Stimulated activated CD4-positive, alpha-beta T cell treated with anti-CD3 and anti-CD28 coated beads, Interleukin-1b, Interleukin-23, amount 100 ng/mL, for 1 hour (primary cell): ENCODE measurements at regions not wholly inside any gene's neighbourhood (a gene's known extent, or its start where the extent isn't known, plus 50 kb on each side); places are given as distances from the start of the nearest gene placed in this dataset.

Experiments
- DNase-seq, 2 donors: peaks; one replicate each; pipeline ENCODE4 v3.0.0-alpha.2; 2020; ENCODE audit warnings: low read depth in 2 of 2

DNA sequence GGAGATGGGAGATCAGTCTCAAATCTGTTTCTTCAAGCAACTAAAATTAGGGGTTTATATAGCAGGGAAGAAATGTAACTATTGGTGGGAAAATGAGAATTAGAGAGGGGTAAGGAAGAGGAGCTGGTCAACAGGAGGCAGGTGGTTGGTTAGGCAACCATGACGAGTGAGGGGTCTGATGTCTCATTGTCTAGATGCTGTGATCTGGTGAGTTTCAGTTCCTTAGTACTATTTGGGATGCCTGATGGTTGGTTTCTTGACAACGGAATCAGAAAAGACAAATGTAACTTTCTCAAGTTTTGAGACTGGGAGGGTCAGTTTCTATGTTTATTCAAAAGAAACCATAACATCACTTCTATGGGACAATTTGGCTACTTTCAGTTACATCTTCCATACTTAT, 415.3 kb upstream of the C16orf82 start:
- no peak for DNase-seq

DNA sequence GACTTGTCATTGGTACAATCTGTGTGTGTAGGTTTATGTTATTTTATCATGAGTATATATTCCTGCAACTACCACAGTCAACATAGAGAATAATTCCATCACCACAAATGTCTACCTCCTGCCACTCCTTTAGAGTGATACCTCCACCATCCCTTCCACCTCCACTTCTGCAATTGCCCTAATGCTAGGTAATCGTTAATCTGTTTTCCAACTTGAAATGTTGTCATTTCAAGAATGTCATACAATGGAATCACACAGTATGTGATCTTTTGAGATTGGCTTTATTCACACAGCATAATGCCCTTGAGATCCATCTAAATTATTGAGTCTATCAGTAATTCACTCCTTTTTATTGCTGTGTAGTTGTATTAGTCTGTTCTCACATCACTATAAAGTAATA, 414.8 kb upstream of the C16orf82 start:
- DNase-seq, result no peak

DNA sequence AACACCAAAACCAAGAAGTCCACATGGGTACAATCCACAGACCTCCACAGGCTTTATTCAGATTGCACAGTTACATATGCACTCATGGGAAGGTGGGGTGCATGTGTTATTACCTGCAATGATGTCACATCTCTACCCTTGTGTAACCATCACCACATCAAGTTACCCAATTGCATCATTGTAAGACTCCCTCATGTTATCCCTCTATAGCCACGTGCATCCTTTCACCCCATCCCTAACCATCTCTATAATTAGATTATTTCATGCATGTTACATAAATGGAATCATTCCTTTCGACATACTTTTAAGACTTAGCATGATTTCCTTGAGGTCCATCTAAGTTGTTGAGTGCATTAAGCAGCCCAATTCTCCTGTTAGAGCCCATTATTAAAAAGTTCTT, 408.2 kb upstream of the C16orf82 start:
- no peak for DNase-seq

DNA sequence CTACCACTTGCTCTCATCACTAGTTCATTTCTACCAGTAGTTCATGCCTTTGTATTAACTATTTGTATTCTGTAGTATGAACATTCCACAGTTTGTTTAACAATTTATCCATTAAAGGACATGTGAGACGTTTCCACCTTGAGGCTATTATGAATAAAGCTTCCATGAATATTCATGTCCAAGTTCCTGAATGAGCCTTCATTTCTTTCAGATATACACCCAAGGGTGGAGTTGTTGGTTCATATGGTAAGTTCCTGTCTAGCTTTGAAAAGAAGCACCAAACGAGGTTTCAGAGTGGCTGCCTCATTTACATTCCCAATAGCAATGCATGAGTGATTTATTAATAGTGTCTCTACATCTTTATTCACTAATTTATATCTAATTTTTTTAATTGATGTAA, 407.8 kb upstream of the C16orf82 start:
- DNase-seq, result no peak

DNA sequence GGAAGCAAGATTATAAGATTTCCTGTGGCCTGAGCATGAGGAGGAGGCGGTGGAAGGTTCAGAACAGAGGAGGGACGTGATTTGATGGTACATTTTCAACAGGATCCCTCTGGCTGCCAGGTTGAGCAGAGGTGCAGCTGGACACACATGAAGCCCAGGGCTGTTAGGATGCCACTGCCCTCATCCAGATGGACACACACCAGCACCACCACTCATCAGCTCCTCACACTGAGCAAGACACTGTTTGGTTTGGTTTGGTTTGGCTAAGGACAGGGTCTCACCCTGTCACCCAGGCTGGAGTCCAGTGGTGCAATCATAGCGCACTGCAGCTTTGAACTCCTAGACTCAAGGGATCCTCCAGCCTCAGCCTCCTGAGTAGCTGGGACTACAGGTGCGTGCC, 402.6 kb upstream of the C16orf82 start:
- DNase-seq, result no peak

DNA sequence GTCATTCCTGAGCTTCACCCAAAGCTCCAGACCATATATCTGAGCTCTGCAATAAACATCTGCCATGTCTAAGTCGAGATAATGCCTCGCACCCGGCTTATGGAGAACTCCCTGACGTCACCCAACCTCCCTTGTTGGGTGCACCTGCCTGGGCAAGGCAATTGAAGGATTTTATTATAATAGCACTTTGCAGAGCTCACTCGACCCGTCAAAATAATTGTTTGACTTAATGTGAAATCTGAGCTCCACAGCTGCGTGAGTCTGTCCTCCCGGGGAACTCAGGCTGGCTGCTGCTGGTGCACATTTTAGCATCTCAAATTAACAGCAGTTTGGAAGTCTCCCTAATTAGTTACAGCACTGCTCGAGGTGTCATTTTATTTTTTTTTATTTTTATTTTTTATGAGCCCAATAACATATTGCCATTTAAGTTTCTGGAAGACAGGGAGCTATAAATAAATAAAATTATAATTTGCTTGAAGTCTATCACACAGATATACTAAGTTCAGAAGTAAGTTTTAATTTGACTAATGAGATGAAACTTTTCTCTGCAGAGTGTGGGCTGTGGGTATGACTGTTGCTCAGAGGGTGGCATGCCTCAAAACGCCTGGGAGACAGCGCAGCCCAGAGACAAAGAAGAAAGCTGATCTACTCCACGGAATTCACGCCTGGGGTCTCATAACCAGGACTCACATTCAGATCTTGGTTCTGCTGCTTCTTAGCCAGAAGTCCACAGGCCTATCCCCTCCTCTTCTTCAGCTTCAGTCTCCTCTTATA, 401.4 kb upstream of the C16orf82 start:
- DNase-seq, result no peak

DNA sequence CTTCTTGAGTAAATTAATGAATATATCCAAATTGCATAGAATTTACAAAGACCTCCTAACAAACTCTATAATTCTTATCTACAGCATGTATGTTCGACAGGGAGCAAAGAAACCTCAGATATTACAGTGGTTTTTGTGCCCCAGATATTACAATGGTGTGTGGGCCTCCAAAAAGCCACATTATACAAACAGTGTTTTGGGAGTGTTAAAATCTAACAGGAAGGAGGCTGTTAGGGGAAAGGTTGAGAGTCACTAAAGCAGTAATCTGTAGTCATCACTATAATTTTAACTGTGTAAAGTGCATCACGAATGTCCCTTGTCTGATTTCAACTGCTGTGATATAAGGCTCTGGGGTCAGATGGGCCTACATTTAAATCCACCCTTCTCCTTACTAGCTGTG, 400.2 kb upstream of the C16orf82 start:
- no peak for DNase-seq

DNA sequence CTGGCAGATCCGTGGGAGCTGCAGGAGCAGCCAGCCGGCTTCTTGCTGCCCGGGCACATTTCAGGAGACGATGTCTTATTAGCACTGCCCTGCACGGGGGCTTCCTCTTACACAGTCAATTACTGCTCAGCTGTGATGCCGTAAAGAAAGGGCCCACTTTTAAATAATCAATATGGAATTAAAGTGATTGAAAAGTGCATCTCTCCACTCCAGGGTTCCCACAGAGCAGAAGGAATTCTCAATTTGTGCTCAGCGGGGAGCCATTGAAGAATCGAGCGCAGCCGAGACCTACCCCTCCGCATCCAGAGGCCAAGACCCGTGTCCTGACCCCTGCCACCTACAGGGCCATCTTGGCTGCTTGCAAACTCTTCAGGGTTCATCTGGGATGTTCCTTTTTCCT, 399.4 kb upstream of the C16orf82 start:
- no peak for DNase-seq

DNA sequence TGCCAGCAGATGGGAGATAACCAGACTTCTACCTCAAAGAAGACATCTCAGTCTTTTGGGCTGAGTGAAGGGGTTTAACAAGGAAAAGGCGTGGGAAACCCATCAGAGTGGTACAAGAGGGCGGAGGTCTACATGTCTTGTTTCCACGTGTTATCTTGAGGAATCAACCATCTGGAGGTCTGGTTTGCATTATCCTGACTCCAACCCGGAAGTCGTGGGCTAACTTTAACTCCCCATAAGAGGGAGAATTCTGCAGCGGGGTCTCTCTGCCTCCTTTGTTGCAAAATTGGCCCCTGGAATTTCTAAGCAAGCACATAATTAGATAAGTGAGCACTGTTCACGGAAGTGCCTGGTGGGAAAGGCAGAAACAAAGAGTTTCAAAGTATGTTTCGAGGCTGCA, 398.7 kb upstream of the C16orf82 start:
- DNase-seq, result no peak

DNA sequence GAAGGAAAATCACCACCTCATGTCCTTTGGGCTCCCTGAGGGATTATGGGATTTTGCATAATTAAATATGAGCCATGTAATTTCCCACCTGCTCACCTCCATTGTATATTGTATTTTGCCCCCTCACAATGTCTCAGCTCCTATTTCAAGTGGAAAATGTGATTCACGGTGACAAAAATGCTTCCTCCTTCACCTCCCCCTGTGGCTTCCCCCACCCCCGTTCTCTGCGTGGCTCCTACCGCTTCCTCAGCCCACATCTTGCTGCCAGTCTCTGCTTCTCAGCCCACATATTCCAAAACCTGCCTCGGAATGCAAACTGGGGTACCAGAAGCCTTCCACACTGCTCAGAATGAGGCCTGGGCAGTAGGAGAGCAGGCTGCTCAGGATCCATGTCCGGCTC, 394.5 kb upstream of the C16orf82 start:
- DNase-seq, result peak in 1 of 2 donors; percentile 16

DNA sequence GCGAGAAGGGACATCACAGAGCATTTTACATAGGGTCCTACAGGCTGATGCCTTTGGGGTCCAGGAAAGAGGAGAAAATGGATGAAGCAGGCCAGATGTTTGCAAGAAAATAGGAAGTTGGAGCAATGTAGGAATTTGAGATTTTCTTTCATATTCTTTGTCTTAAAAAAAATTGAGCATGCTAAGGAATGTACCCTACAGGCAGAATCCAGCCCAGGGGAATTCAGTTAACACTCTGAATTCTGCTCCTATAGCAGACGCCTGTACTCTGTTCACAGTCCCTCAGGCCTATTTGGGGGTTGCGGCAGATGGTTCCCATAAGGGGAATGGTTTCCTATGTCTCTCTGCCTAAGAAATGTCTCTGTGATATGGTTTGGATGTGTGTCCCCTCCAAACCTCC, 393.7 kb upstream of the C16orf82 start:
- DNase-seq, result no peak

DNA sequence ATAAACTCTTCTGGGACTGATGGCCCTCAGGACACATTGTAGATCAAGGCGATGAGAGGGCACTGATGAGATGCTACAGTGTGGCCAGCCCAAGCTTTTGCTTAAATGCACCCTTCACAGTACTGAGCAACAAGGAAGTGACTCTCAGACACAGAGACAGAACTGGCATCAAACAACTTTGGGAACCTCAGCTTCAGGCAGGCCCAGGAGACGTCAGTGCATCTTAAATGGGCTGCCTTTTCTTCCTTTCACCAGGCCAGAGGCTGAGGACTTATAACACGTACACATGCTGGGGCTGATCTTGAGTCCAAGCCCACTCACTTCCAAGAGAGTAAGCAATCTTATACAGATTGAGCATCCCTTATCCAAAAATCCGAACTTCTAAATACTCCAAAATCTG, 386.1 kb upstream of the C16orf82 start:
- no peak for DNase-seq

DNA sequence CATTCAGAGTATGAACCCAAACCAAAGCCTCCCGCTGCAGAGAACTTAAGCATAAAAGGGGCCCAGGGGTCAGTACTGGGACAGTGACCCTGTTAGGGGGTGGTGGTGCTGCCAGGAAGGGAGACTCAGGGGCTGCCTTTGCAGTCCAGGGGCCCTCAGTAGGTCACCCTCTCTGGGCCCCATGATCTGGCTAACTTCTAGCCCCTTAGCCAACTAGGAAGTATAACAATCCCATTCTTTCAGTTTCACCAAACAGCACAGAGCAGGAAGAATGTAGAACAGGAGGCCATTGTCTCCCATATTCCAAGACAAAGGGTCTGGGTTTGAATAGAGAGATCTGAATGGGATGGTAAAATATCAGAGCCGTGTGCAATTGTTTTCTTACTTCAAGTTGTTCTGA, 378.6 kb upstream of the C16orf82 start:
- DNase-seq, result no peak

DNA sequence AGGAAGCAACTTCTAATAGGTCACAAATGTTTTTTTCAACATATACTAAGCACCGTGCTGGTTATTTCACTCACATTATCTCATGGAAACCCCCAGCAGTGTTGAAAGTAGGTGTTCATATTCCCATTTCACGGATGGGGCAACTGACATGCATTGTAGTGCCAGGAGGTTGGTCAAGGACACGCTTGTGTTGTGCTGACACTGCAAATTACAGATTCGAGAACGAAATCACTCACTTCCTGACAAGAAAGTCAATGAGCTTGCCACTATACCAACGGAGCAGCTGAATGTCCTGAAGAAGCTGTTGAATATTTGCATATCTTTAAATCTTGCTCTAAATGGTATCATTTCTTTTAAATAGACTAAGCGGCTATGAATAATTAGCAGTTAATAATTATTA, 378.0 kb upstream of the C16orf82 start:
- DNase-seq, result no peak

DNA sequence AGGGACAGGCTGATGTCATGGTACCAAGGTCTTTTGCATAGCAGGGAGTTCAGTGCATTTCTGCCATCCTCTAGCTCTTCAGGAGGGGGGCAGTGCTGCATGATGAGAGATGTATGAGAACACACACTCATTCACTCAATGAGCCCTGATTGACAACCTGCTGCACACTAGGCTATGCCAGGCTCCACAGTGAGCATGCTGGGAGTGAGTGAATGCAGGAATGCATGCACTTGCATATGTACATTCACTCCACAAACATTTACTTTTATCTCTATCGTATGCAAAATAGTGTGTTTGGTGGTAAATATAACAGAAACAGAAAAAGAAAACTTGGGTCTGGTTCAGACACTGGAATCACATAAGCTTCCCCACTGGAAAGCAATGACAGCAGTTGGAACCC, 374.1 kb upstream of the C16orf82 start:
- no peak for DNase-seq

DNA sequence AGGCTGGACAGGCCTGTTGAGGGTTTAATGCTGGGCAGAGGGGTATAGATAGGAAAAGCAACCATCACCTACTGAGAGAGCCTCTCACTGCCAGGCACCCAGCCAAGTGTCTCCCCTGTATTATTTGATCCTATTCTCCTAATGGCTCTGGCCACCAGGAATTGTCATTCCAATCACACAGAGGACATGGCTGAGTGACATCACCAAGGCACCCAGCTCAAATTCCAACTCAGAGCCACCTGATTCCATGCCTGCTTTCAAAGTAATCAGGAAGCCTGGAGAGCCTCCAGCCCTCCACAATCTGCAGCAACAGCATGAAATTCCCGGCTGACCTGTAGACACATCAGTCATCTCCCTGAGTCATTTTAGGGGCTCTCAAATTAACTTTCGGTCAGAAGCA, 368.9 kb upstream of the C16orf82 start:
- DNase-seq, result no peak

DNA sequence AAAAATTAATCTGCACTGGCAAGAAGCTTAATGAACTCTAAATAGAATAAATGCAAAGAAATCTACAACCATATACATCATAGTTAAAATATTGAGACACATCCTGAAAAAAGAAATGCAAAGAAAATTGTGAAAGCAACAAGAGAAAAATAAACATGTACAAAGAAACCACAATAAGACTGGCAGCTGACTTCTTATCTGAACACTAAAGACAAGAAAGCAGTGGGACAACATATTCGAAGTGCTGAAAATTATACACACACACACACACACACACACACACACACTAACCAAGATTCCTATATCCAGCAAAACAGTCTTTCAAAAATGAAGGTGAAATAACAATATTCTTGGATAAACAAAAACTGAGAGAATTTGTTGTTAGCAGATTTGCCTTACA, 366.5 kb upstream of the C16orf82 start:
- no peak for DNase-seq

DNA sequence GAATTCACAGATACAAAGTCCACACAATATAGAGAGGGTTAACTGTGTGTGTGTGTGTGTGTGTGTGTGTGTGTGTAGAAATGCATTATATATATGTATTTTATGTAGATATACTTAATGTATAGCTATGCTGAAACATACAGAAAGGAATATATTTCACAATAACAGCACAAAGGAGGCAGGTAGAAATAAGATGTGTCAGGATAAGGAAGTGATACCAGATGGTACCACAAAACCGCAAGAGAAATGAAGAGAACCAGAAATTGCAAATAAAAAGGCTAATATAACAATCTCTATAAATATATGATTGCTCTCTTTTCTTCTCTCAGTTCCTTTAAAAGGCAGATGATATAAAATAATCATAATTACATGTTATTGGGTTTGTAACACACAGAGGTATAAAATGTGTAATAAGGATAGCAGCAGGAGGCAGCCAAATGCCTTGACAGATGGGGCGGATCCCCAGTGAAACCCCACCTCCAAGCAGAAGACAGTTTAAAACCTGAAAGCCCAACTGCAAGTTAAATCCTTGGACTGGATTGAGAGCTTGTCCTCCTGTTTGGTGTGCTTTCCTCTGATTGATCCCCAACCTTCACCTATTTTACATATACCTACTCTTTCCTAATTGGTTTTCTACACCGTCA, 365.4 kb upstream of the C16orf82 start:
- no peak for DNase-seq

DNA sequence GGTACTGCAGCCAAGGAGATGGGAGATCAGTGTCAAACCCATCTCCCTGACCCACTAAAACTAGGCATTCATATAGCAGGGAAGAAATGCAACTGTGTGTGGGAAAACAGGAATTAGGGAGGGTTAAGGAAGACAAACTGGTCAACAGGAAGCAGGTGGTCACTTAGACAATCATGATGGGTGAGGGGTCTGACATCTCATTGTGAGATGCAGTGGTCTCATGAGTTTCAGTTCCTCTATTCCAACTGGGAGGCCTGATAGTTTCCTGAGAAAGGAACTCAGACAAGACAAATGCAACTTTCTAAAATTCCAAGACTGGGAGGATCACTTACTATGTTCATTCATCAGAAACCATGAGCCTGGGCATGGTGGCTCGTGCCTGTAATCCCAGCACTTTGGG, 361.4 kb upstream of the C16orf82 start:
- DNase-seq, result no peak

DNA sequence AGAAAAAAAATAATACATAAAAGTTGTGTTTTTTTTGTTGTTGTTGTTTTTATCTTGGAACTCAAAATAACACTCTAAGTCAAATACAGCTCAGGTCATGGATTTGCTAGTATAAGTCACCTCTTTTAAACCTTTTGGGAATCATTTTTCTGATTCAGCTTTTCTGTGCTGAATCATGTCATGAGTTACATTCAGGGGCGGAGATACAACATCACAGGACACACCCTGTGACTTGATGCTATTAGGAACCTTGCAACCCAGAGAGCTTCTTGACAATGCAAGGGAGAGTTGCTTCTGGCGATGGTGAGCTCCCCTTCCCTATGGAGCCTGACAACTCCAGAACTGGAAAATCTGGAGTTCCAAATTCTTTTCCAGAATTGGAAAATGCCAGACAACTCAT, 358.3 kb upstream of the C16orf82 start:
- DNase-seq, result no peak

DNA sequence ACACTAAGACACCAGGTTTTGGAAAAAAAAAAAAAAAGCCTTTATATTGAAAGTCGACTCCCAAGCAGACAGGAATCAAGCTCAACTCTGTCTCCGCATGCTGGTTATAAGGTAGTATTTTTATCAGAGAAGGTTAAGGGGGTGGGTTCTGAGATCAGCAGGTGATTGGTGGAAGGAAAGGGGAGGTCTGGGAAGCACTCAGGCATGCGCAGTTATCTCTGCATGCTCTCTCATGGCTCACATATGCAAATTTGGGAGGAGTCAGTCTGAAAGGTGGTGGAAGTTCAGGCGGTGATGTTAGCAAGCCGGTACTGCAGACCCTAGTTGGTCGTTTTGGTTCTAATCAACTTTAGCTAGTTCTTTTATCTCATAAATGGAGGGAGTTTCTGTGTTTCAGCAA, 357.6 kb upstream of the C16orf82 start:
- DNase-seq, result no peak

DNA sequence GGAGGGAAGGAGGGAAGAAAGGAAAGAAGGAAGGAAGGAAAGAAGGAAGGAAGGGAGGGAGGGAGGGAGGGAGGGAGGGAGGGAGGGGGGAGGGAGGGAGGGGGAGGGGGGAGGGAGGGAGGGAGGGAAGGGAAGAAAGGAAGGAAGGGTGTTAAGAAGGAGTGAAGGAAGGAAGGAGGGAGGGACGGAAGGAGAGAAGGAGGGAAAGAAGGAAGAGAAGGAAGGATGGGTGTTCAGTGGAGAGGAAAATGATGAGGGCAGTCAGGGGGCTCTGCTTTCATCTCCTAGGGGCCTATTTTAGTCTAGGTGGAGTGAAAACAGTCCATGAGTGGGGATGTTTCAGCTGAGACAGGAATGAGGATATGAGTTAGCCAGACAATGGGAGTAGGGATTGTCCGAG, 357.0 kb upstream of the C16orf82 start:
- DNase-seq, result no peak

DNA sequence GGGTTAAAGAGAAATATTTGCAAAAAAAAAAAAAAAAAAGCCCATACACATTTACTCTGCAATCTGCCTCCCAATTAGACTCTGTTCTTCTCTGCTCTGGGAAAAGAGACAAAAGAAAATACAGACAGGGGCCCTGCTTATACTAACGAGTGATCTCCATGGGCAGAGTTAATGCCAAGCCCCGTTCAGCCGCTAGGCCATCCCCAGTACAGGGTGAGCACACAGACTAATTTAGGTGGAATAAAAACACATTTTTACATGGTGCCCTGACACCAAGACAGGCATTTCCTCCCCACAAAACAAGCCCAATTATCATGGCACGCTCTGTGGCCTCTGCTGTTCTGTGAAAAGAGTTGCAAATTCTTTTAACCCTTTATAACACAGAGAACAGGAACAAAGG, 356.3 kb upstream of the C16orf82 start:
- DNase-seq, result no peak

DNA sequence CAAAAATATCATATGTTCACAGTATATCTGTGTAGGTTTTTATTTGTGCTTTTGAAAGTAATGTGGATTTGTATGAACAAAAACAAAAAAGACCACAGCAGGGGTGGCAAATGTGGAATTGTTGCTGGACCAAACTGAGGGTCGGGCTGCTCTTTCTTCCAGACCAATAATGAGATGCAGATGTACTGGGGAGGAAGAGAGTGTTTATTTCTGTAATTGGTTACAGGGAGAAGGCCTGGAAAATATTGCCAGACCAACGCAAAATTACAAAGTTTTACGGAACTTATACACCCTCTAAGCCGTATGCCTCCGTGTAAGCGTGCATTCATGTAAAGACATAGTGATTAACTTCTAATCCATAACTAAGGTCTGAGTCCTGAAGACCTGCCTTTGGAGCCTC, 353.9 kb upstream of the C16orf82 start:
- DNase-seq, result no peak
